Calu3 (cell line): ENCODE measurements at regions not wholly inside any gene's neighbourhood (a gene's known extent, or its start where the extent isn't known, plus 50 kb on each side); places are given as distances from the start of the nearest gene placed in this dataset.

Experiments used
- BruUV-seq: library from RNA; stranded (reverse); fragments of 400-500 nt; replicated peaks from 2 replicates; lab custom pipeline; 2021; lab: Mats Ljungman, UMichigan
- CTCF ChIA-PET: fragments of 300-600 bp; sonication (Branson Sonifier 250); formaldehyde crosslinking; loops from one replicate; lab custom pipeline; 2022; ENCODE audit warnings: antibody characterized with exemption; lab: Charles Lee
- DNase-seq: peaks from one replicate; pipeline ENCODE4 v3.0.0; 2022
- H3K27ac Mint-ChIP-seq: one replicate; pipeline ENCODE4 v1.8.0; 2022; ENCODE audit warnings: mixed read lengths; ENCODE audit not compliant: unreplicated experiment
- H3K27me3 Mint-ChIP-seq: one replicate; pipeline ENCODE4 v1.8.0; 2022; ENCODE audit warnings: mixed read lengths; ENCODE audit not compliant: unreplicated experiment
- H3K36me3 Mint-ChIP-seq: one replicate; pipeline ENCODE4 v1.8.0; 2022; ENCODE audit warnings: mild to moderate bottlenecking, moderate library complexity, mixed read lengths; ENCODE audit not compliant: insufficient read depth, unreplicated experiment
- H3K4me1 Mint-ChIP-seq: one replicate; pipeline ENCODE4 v1.8.0; 2022; ENCODE audit warnings: mild to moderate bottlenecking, low read depth, mixed read lengths; ENCODE audit not compliant: unreplicated experiment
- H3K4me3 Mint-ChIP-seq: one replicate; pipeline ENCODE4 v1.8.0; 2022; ENCODE audit warnings: mild to moderate bottlenecking, low read depth, moderate library complexity, mixed read lengths; ENCODE audit not compliant: unreplicated experiment
- H3K9me3 Mint-ChIP-seq: one replicate; pipeline ENCODE4 v1.8.0; 2022; ENCODE audit warnings: low read depth, mixed read lengths; ENCODE audit not compliant: unreplicated experiment
- intact Hi-C: fragments of 100-400 bp; cut with micrococcal nuclease; formaldehyde crosslinking; loops from one replicate; pipeline ENCODE4 v1.10.0; 2022; ENCODE audit not compliant: unreplicated experiment
- TF ChIP-seq, protein P1 (sequence below): fragments of 200-600 bp; IDR thresholded peaks from one replicate; pipeline ENCODE4 v1.8.0; 2022; ENCODE audit warnings: antibody characterized with exemption; ENCODE audit not compliant: unreplicated experiment

GRCh38 chr6:27541933-27542297 is 69.0 kb upstream of the ZNF184 start:
- DNase-seq: no peak
- Mint-ChIP-seq H3K36me3 (peaks cover 27% of the 10 kb centered on the region), H3K9me3 (no peaks in the 10 kb centered on the region), H3K27ac (peak overlapping the region; percentile 66), H3K27me3 (no peaks in the 10 kb centered on the region), H3K4me1 (peaks cover 22% of the 10 kb centered on the region), H3K4me3 (no peak overlapping the region)
- intact Hi-C loops: no loop called here
- no TSS peak for BruUV-seq
- TF ChIP-seq, protein P1, sequence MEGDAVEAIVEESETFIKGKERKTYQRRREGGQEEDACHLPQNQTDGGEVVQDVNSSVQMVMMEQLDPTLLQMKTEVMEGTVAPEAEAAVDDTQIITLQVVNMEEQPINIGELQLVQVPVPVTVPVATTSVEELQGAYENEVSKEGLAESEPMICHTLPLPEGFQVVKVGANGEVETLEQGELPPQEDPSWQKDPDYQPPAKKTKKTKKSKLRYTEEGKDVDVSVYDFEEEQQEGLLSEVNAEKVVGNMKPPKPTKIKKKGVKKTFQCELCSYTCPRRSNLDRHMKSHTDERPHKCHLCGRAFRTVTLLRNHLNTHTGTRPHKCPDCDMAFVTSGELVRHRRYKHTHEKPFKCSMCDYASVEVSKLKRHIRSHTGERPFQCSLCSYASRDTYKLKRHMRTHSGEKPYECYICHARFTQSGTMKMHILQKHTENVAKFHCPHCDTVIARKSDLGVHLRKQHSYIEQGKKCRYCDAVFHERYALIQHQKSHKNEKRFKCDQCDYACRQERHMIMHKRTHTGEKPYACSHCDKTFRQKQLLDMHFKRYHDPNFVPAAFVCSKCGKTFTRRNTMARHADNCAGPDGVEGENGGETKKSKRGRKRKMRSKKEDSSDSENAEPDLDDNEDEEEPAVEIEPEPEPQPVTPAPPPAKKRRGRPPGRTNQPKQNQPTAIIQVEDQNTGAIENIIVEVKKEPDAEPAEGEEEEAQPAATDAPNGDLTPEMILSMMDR: no peak
- CTCF ChIA-PET: interaction anchor here (1.3 kb wide), 1 partner anchor 15 kb away, joined by 4 read pairs; no protein-coding TSS in a partner anchor

GRCh38 chr6:27541212-27541932 is 68.5 kb upstream of the ZNF184 start:
- TF ChIP-seq, protein P1: no peak
- CTCF ChIA-PET: interaction anchor here (0.6 to 1.3 kb wide), 2 partner anchors 16 to 131 kb away, joined by 3 to 4 read pairs; no protein-coding TSS in a partner anchor
- Mint-ChIP-seq H3K9me3 (no peaks in the 10 kb centered on the region), H3K36me3 (peaks cover 23% of the 10 kb centered on the region), H3K27ac (peak overlapping the region; percentile 66), H3K4me1 (peaks cover 16% of the 10 kb centered on the region), H3K4me3 (no peak overlapping the region), H3K27me3 (no peaks in the 10 kb centered on the region)
- intact Hi-C loops: no loop called here
- no TSS peak for BruUV-seq
- peak; percentile 61 for DNase-seq

DNA sequence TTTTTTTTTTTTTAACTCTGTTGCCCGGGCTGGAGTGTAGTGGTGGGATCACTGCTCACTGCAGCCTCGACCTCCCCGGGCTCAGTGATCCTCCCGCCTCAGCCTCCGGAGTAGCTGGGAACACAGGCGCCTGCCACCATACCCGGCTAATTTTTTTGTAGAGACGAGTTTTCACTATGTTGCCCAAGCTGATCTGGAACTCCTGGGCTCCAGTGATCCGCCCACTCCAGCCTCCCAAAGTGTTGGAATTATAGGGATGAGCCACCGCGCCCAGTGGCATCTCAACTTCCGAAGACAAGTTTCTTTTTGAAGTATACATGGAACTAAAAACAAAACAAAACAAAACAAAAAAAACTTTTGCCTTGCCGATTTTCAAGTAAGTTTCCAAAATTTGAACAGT is 66.6 kb upstream of the ZNF184 start:
- no peak overlapping the region for H3K4me3 Mint-ChIP-seq
- intact Hi-C loops: no loop called here

GRCh38 chr6:27532820-27533538 is 60.1 kb upstream of the ZNF184 start:
- no peak for DNase-seq
- BruUV-seq: no TSS peak
- Mint-ChIP-seq H3K4me1 (no peaks in the 10 kb centered on the region), H3K27me3 (no peaks in the 10 kb centered on the region), H3K36me3 (no peaks in the 10 kb centered on the region), H3K4me3 (no peak overlapping the region), H3K27ac (no peak overlapping the region), H3K9me3 (no peaks in the 10 kb centered on the region)
- intact Hi-C loops: no loop called here
- TF ChIP-seq, protein P1: no peak
- CTCF ChIA-PET: interaction anchor here (1.5 kb wide), 1 partner anchor 12 kb away, joined by 4 read pairs; no protein-coding TSS in a partner anchor

More for the DNA sequence above, 66.6 kb upstream of the ZNF184 start:
- CTCF ChIA-PET: interaction anchor here (0.7 kb wide), 1 partner anchor 13 kb away, joined by 3 read pairs; no protein-coding TSS in a partner anchor
- peaks cover 2% of the 10 kb centered on the region for H3K4me1 Mint-ChIP-seq
- H3K27me3 Mint-ChIP-seq: no peaks in the 10 kb centered on the region
- peaks cover 9% of the 10 kb centered on the region for H3K36me3 Mint-ChIP-seq
- BruUV-seq: no TSS peak
- H3K9me3 Mint-ChIP-seq: no peaks in the 10 kb centered on the region
- no peak for DNase-seq
- H3K27ac Mint-ChIP-seq: no peak overlapping the region
- TF ChIP-seq, protein P1: no peak
